ENCODE measurements at regions not wholly inside any gene's neighbourhood (a gene's known extent, or its start where the extent isn't known, plus 50 kb on each side); places are given as distances from the start of the nearest gene placed in this dataset.
"Not testable (repeated sequence)": the region's sequence is repeated elsewhere in the genome, so short reads cannot be mapped to it uniquely, and the experiment has no call there.

DNA sequence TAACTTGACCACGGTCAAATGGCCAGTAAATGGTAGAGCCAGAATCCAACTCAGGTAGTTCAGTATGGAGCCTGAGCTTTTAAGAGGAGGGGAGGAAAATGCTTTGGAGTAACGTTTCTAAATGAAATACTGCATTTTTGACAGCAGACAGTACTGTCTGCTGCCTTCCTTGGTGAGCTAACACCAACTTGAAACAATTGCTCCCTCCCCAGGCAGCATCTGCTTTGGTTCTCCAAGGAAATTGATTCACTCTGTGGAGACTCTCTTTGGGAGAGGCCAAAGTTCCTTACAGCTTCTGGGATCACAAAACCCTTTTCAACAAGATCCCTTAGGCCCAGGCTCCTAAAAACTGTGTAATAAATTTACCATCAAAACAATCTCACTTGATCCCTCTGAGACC lies 75.2 kb upstream of the SSBP2 start:
- no peak for DNase-seq (ENCODE audit: low spot score)

DNA sequence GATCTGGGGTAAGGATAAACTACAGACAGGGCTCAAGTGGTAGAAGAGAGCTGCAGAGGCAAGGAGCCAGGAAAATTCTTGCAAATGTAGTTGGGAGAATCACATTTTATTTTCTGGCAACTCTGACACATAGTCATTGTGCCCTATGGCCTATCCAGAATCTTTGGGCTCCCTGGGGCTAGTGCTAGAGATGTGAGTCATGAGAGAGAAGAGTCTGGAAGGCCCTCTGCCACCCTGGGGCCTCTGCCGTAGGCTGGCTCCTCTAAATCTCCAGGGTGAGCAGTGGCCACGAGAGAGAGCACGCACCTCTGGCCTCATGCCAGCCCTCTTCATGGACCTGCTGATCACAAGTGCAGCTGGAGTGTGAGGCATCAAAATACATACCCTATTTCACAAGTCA lies 74.3 kb upstream of the SSBP2 start:
- no peak for DNase-seq (ENCODE audit: low spot score)

GRCh38 chr5:81823736-81824135 lies 72.8 kb upstream of the SSBP2 start:
- DNase-seq (ENCODE audit: low spot score) = not testable (repeated sequence)

- DNase-seq (ENCODE audit: low spot score) = no peak
These were observed 70.0 kb upstream of the SSBP2 start for GRCh38 chr5:81820863-81821262.

DNA sequence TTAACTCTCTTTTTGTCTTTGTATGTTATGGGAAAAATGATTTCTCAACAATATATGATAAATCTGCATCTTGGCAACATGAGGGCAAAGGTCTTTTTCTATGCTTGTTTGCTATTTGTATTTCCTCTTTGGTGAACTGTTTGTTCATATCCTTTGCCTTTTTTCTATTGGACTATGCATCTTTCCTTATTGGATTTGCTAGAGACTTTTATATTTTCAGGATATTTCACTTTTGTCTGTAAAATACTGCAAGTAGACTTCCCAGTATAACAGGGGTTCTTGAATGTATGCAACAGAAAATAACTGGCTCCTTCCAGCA lies 69.4 kb upstream of the SSBP2 start:
- no peak for DNase-seq (ENCODE audit: low spot score)

- DNase-seq (ENCODE audit: low spot score) = no peak
These were observed 68.8 kb upstream of the SSBP2 start for GRCh38 chr5:81819556-81820317.

DNA sequence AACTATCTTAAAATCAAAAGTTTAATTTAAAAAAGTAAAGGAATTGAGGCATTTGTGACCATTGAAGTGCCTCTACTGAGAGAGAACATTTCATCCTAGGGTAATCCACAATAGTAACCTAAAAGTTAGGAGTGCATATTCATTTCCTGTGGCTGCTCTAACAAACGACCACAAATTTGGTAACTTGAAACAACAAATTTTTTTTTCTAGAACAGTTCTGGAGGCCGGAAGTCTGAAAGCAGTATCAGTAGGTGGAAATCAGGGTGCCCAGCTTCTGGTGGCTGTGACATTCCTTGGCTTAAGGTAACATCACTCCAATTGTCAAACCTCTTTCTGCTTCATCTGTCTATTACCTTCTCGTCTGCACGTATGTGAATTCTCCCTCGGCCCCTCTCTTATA lies 67.1 kb upstream of the SSBP2 start:
- peak; percentile 12 for DNase-seq (ENCODE audit: low spot score)

DNA sequence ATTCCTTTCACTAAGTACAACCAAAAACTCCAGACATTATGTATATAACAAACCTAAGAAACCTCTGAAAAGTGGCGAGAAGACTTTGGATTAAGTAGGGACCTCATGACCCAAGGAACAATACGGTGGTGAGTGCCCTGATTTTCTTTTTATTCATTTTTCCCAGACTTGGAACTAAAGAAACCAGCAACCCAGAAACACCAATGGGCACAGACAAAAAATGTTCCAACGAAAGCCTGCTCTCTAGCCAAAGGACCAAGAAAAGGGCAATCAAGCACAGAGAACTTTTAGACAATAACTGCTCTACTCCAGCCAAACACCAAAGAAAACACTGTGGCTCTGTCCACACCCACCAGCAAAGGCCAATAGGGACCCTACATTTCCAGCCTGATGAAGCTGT lies 66.2 kb upstream of the SSBP2 start:
- DNase-seq (ENCODE audit: low spot score) = no peak

DNA sequence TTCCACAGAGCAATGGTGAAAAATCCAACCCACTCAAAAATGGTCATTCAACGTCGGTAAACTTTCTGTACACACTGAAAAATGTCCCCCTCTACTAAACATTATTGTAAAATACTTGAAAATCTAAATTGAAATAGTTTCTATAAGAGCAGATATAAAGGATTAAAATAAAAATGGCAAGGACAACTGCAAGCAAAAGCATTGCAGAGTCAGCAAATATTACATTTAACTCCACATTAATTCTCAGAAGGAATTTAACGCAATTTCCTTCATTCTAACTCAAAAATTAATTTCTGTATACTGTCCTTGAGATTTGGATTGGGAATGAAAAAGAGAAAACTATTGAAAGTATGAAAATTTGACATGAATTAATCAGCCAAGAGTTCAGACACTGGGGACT lies 64.4 kb upstream of the SSBP2 start:
- DNase-seq (ENCODE audit: low spot score) = no peak

DNA sequence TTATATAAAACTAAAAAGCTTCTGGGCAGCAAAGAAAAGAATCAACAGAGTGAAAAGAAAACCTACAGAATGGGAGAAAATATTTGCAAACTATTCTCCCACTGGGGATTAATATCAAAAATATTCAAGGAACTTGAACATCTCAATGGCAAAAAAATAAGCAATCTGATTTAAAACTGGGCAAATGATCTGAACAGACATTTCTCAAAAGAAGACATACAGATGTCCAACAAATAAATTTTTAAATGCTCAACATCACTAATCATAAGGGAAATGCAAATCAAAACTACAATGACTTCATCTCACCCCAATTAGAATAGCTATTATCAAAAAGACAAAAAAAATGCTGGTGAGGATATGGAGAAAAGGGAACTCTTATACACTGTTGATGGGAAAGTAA lies 57.2 kb upstream of the SSBP2 start:
- DNase-seq (ENCODE audit: low spot score) = no peak

DNA sequence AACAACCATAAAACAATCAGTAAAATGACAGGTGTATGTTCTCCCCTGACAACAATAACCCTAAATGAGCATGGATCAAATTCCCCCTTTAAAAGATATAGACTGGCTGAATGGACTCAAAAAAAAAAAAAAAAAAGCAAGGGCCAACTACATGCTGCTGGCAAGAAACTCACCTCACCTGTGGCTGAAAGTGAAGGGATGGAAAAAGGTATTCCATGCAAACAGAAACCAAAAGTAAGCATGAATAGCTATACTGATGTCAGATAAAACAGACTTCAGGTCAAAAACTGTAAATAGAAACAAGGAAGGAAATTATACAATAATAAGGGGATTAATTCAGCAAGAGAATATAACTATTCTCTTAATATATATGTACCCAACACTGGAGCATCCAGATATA lies 54.2 kb upstream of the SSBP2 start:
- DNase-seq (ENCODE audit: low spot score) = no peak

- DNase-seq (ENCODE audit: low spot score) = no peak
These were observed 52.9 kb upstream of the SSBP2 start for GRCh38 chr5:81803812-81804211.

DNA sequence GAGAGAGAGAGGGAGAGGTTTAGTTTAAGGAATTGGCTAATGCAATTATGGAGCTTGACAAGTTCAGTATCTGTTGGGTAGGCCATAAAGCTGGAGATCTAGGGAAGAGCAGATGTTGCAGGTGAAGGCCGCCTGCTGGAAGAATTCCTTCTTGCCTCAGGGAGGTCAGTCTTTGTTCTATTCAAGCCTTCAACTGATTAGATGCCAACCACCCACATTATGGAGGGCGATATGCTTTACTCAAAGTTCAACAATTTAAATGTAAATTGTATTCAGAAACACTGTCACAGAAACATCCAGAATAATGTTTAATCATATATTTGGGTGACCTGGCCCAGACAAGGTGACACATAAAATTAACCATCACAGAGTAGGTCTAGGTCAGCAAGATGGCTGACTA lies 51.7 kb upstream of the SSBP2 start:
- no peak for DNase-seq (ENCODE audit: low spot score)

DNA sequence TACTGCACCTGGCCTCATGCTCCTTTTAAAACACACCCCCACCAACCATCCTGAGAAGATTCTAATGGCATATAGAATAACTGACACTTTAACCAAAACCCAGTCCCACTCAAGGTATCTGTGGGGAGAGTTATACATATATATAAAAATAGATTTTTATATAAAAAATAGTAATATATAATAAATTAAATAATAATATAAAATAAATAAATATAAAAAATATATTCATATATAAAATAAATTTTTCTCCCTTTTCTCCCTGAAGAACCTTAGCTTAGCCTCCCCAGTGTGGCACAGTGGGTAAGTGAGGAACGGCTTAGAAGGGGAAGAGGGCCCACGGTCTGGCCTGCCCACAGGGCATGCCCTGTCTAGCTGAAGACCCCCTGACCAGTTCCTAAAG lies 51.1 kb upstream of the SSBP2 start:
- no peak for DNase-seq (ENCODE audit: low spot score)

DNA sequence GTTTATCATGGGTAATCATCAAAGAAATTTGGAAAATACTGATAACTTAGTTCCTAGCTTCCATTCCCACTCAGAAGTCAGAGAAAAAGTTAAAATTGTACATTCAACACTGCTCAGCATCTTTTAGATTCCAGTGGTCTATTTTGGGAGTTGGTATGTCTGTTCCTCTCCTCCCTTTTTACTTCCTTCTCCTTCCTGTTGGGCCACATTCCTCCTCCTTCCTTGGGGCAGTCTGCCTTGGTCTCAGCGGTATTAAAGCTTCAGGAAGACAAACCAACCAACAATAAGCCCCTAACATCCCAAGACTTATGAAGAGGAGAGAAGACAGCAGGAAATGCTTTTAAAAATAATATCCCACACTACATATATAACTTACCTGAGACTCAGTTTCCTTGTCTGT lies 49.9 kb upstream of the SSBP2 start:
- DNase-seq (ENCODE audit: low spot score) = no peak
